HG02623 (cell line): ENCODE measurements at regions not wholly inside any gene's neighbourhood (a gene's known extent, or its start where the extent isn't known, plus 50 kb on each side); places are given as distances from the start of the nearest gene placed in this dataset.
"Not testable (repeated sequence)": the region's sequence is repeated elsewhere in the genome, so short reads cannot be mapped to it uniquely, and the experiment has no call there.

Experiments
- ATAC-seq: cut with Tn5 transposase; IDR thresholded peaks from one replicate; pipeline ENCODE4 v1.9.1; 2021; ENCODE audit warnings: moderate library complexity; ENCODE audit not compliant: unreplicated experiment

GRCh38 chr6:100228834-100229441 is 234.9 kb upstream of the MCHR2 start:
- peak; percentile 100 for ATAC-seq

- peak; percentile 0 for ATAC-seq
These were observed 234.4 kb upstream of the MCHR2 start for GRCh38 chr6:100228437-100228833.

- ATAC-seq = no peak
These were observed 232.8 kb upstream of the MCHR2 start for GRCh38 chr6:100226811-100227210.

GRCh38 chr6:100223952-100224351 is 229.9 kb upstream of the MCHR2 start:
- ATAC-seq = not testable (repeated sequence)

DNA sequence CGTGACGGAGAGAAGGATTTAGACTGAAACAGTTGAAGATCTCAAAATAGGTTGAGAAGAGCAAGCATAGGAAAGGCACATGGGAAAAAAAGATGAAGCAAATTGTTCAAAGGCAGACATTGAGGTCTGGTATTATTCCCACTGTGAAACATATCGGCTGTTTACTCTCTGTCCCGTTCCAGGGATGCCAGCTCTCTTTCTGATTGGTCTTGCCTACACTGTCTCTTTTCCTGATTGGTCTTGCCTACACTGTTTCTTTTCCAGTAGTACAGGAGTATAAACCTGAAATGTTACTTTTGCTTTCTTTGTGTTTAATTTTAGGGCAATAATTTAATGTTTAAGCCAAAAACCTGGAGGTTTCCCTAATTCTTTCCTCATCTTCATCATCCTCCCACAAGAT is 226.5 kb upstream of the MCHR2 start:
- ATAC-seq = no peak

- no peak for ATAC-seq
These were observed 223.4 kb upstream of the MCHR2 start for GRCh38 chr6:100217225-100218012.

DNA sequence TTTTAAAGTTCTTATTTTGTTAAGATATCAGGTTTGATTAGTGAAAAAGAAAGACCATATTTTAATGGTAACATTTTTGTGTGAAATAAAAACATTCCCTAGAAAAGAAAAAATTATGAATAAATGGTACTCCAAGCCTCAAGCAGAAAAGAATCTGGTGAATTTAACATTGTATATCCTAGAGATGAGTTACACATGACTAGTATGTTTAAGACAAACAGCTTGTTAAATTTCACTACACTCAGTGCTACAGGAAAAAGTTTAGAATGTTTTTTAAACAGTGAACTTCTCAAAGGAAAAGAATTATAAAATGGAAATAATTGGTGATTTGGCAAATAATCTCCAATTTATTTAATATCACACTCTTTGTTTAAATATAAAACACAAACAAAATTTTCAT is 222.7 kb upstream of the MCHR2 start:
- no peak for ATAC-seq

- ATAC-seq = no peak
These were observed 218.1 kb upstream of the MCHR2 start for GRCh38 chr6:100212131-100212530.

DNA sequence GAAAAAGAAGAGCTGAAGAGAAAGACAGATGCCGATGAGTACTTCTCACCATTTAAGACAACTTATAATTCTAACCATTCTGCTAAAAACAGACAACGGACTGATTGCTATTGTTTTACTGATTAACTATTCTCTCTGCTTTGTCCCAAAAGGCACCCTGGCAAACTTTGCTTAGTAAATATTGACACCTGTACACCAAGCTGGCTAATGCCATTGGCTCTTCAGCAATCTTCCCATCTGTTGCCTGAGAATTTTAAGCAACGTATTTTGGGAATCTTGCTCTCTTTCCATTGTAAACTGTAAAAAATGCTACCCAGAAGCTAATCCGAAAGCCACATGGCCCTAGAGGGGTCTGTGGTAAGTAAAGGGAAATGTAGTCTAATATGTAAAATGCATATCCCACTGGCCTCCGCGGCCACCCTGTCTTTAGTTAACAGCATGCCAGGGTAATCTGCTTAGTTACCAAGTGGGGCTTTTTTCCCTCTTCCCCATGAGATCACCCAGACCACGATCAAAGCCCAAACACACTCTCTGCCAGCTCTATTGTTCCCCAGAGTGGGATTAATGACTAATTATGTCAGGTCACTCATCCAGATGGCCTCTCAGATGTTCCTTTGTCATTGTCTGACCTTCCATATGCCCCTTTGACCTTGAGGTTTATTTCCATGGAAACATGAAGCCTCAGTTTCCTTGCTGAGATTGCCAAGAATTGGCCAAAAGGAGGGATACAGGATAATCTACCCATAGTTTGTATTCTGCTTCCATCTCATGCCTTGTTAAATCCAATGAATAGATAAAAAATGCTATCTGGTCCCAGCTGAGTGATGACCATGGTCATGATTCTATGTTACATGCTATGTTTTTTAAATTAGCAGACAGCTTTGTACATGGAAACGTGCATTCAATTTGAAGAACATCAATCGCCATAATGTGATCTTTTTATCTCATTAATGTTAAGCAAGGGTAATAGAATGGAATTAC is 216.4 kb upstream of the MCHR2 start:
- no peak for ATAC-seq

DNA sequence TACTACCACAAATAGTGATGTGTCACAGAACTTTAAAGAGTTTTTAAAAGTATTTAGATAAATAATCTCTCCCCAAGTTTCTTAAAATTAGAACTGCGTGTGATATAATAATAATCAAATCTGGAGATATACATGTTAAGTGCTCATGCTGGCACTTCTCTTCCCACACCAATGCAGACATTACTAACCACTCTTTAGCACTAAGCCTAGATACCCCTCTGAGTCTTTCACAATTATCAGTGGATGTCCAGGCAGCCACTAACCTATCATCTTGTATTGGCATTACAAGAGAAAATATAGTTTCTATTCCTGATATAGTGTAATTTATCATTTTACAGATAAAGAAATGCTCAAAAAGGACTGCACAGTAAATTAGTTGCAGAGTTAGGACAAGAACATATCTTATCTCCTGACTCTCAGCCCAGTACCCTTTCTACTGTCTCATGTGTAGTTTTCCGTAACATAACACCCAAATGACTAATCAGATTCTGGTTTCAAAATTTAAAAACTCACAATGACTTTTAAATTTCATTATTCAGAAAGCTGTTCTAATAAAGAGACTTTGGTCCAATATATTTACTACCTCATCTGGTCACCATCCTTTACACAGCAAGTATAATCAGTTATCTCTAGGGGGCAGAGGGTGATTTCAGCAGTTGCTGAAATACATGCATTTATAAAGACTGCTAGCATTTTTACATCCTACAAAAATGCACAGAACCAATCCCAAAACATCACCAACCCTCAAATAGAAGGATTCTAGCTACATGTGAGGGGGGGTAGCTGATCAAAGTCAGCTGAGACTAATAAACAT is 215.5 kb upstream of the MCHR2 start:
- no peak for ATAC-seq

DNA sequence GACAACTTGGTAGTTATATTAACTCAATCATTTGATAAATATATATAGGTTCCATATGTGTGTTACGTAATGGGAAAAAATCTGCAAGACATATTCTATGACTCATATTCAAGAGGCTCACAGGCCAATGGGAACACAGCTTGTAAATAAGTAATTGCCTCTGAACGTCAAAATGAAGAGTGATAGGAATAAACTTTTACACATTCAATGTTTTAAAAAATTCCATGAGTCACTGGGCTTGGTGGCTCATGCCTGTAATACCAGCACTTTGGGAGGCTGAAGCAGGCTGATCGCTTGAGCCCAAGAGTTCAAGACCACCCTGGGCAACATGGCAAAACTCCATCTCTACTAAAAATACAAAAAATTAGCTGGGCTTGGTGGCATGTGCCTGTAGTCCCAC is 209.4 kb upstream of the MCHR2 start:
- no peak for ATAC-seq

DNA sequence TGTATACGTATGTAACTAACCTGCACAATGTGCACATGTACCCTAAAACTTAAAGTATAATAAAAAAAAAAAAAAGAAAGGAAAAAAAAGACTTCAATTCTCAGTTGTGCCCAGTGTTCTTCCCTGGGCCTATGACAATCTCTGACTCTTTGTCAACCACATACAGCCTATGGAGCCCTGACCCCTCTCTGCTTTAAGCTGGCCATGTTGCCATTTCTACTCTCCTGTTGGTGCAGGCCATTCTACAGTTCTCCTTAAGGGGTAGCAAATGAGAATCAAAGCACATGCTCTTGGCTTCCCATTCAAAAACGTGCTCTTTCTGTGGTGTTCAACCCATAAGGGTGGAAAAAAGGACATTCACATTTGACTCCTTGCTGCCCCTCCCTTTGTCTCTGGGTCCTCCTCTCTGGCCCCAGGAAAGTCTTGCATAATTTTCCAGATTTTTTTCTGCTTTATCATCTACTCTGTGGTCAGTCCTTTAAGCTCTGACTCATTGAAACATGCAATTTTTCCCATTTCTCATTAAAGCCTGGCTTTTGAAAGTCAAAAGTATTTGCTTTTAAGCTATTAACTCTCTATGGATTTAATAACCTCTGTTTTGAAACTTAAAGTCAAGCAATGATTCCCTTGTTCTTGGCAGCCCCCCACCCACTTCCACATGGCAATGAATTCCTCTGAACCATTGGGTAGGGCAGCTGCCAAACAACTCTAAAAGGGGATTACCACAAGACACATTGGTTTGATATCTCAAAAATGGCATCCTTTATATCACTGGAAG is 208.6 kb upstream of the MCHR2 start:
- no peak for ATAC-seq

DNA sequence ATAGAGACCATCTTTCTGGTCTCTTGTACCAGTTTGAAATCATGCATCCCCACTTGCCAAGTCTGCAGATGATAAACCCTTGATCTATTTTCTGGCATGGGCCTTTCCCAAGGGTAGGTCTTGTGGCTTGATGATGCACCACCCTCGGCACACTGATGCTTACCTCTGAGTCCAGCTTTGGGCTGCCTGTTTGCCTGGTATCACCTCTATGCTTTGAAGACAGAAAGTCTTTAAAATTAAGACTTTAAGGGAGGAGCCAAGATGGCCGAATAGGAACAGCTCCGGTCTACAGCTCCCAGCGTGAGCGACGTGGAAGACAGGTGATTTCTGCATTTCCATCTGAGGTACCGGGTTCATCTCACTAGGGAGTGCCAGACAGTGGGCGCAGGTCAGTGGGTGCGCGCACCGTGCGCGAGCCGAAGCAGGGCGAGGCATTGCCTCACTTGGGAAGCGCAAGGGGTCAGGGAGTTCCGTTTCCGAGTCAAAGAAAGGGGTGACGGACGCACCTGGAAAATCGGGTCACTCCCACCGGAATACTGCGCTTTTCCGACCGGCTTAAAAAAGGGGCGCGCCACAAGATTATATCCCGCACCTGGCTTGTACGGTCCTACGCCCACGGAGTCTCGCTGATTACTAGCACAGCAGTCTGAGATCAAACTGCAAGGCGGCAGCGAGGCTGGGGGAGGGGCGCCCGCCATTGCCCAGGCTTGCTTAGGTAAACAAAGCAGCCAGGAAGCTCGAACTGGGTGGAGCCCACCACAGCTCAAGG is 202.4 kb upstream of the MCHR2 start:
- not testable (repeated sequence) for ATAC-seq

GRCh38 chr6:100195244-100195643 is 201.2 kb upstream of the MCHR2 start:
- ATAC-seq = not testable (repeated sequence)

DNA sequence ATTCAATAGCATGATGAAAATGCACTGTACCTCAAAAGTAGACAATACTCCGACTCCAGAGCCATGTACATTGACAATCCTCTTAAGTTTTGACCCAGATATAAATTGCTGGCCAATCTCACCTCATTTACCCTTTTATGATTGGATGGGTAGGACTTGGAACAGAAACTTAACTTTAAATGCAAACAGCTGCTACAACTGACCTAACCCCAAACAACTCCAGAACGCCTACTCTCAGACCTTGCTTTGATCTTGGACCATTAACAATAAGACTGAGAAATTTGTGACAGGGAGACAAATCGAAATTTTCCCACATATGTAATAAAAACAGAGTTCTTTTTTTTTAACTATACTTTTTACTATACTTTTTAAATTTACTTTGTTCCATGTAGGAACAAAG is 200.5 kb upstream of the MCHR2 start:
- no peak for ATAC-seq

- ATAC-seq = no peak
These were observed 194.7 kb upstream of the MCHR2 start for GRCh38 chr6:100188754-100189153.

GRCh38 chr6:100186552-100186951 is 192.5 kb upstream of the MCHR2 start:
- no peak for ATAC-seq

DNA sequence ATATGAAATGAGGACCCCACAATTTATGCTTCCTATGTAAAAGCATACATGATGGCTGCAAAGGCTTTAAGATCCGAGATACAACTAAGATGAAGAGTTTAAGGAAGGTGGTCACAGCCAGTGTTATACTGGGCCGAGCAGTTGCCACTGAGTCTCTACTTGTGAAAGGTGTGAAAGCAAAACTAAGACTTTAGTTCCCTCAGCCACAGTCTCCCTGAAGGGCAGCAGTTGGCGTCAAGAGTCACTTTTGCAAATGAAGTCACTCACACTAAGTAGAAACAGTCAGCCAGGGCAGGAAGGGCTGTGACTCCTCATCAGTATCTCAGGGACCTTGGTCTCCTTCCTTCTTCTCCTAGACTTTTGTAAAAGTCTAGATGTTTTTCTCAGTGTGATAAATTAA is 191.6 kb upstream of the MCHR2 start:
- peak; percentile 51 for ATAC-seq

DNA sequence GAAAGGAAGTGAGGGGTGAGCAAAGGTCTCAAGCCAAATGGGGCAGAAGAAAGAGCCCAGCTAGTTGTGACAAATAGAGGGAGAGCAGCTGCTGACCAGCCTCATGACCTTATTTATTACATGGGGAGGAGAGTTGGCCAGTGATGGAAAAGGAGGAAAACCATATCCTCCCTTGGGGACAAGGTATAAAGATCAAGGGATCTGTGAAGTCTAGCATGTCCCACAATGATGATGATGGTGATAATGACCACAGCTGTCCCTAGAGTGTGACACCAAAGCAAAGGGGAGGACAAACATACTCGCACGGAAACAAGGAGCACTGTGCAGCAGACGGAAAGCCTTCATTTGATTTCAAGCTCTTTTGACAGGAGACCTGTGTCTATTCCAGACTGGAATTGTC is 190.4 kb upstream of the MCHR2 start:
- no peak for ATAC-seq
